Activated naive CD4-positive, alpha-beta T cell treated with anti-CD3 and anti-CD28 coated beads, Interleukin-2, amount 50 U/mL, for 16 hours (primary cell): ENCODE measurements at regions not wholly inside any gene's neighbourhood (a gene's known extent, or its start where the extent isn't known, plus 50 kb on each side); places are given as distances from the start of the nearest gene placed in this dataset.

Source experiments
- DNase-seq: peaks from one replicate; pipeline ENCODE4 v3.0.0-alpha.2; 2020

- DNase-seq: no peak
Observed at GRCh38 chr2:106720026-106720425, 165.9 kb downstream of the ST6GAL2 start.

GRCh38 chr2:106724301-106724794 is 161.6 kb downstream of the ST6GAL2 start:
- no peak for DNase-seq

- DNase-seq: no peak
Observed at GRCh38 chr2:106734165-106734564, 151.8 kb downstream of the ST6GAL2 start.

GRCh38 chr2:106735807-106736206 is 150.2 kb downstream of the ST6GAL2 start:
- no peak for DNase-seq

- no peak for DNase-seq
Observed at GRCh38 chr2:106736221-106736620, 149.7 kb downstream of the ST6GAL2 start.

GRCh38 chr2:106745468-106745867 is 140.5 kb downstream of the ST6GAL2 start:
- no peak for DNase-seq

- DNase-seq: no peak
Observed at GRCh38 chr2:106749823-106750222, 136.1 kb downstream of the ST6GAL2 start.
